ENCODE measurements at regions not wholly inside any gene's neighbourhood (a gene's known extent, or its start where the extent isn't known, plus 50 kb on each side); places are given as distances from the start of the nearest gene placed in this dataset.

DNA sequence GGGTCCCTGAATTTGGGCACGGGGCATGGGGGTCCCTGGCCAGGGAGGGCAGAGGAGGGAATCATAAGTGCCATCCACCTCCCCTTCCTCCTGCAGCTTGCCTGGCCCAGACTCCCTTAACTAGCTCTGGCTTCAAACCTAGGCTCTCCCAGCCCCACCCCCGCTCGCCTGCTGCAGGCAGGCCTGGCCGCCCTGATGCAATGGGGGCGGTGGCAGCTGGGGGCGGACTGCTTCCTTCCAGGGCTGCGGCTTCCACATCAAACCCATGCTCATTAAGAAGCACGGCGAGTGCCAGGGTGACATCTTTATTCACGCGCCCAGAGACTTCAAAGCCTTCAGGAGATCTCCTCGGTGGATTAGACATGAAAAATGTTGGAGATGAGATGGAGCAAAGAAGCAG, 123.1 kb downstream of the TPRA1 start:
- in situ Hi-C loops (cut with MboI; ENCODE audit: low pct_ligation_motif_present in 1 of 4, low pct_unique_long_range_greater_than_20kb in 1 of 4, low sequenced_read_pairs in 3 of 4), result loop anchor here in 3 of 4 donors (25.0 kb wide), 2 partner anchors 730 to 780 kb away; no protein-coding TSS in a partner anchor
- Histone ChIP-seq H3K36me3 (no peaks in the 10 kb centered on the region), H3K27me3 (no peaks in the 10 kb centered on the region), H3K9me3 (no peaks in the 10 kb centered on the region), H3K4me3 (no peak overlapping the region), H3K27ac (no peak overlapping the region), H3K4me1 (peaks cover 0 to 5% (median 0%) of the 10 kb centered on the region in 4 donors)
- TF ChIP-seq POLR2AphosphoS5 (IDR thresholded peaks at IDR 0.05) (no peak), POLR2A (IDR thresholded peaks at IDR 0.05) (no peak), EP300 (IDR thresholded peaks at IDR 0.05; ENCODE audit: low read depth) (no peak)
- TF ChIP-seq, protein P1, sequence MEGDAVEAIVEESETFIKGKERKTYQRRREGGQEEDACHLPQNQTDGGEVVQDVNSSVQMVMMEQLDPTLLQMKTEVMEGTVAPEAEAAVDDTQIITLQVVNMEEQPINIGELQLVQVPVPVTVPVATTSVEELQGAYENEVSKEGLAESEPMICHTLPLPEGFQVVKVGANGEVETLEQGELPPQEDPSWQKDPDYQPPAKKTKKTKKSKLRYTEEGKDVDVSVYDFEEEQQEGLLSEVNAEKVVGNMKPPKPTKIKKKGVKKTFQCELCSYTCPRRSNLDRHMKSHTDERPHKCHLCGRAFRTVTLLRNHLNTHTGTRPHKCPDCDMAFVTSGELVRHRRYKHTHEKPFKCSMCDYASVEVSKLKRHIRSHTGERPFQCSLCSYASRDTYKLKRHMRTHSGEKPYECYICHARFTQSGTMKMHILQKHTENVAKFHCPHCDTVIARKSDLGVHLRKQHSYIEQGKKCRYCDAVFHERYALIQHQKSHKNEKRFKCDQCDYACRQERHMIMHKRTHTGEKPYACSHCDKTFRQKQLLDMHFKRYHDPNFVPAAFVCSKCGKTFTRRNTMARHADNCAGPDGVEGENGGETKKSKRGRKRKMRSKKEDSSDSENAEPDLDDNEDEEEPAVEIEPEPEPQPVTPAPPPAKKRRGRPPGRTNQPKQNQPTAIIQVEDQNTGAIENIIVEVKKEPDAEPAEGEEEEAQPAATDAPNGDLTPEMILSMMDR (IDR thresholded peaks at IDR 0.05), result no peak
- intact Hi-C loops (cut with DNase I; ENCODE audit: low total_unique reads), result no loop called here
- DNase-seq, result no peak
- 40 to 68% methylated on average over 1 to 12 of the region's 12 CpGs for WGBS, 2 donors (ENCODE audit: low coverage in 1 of 2)

DNA sequence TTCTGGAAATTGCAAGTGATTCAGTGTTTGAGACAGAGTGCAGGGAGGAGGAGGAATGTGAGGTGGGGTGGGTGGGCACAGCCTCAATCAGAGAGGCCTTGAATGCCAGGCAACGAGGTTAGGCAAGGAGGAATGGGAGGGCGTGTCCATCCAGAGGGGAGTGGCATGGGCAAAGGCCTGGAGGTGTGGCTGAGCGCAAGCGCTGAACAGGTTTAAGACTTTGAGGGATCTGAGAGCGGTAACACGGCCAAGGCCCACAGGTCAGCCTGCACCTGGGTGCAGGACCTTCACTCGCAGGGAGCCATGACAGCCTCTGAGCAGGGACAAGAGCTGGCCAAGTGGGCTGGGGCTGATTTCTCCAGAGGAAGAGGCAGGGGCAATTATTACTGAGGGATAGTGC, 125.9 kb downstream of the TPRA1 start:
- WGBS, 2 donors (ENCODE audit: low coverage in 1 of 2), result 25 to 58% methylated on average over 2 to 7 of the region's 7 CpGs
- intact Hi-C loops (cut with DNase I; ENCODE audit: low total_unique reads) (no loop called here), in situ Hi-C loops (cut with MboI; ENCODE audit: low pct_ligation_motif_present in 1 of 4, low pct_unique_long_range_greater_than_20kb in 1 of 4, low sequenced_read_pairs in 3 of 4) (loop anchor here in 3 of 4 donors (25.0 kb wide), 2 partner anchors 727 to 777 kb away; no protein-coding TSS in a partner anchor)
- H3K9me3 ChIP-seq, result no peaks in the 10 kb centered on the region
- DNase-seq, result peak; percentile 38
- no peaks in the 10 kb centered on the region for H3K27me3 ChIP-seq
- TF ChIP-seq POLR2AphosphoS5 (IDR thresholded peaks at IDR 0.05), result no peak
- TF ChIP-seq, protein P1 (IDR thresholded peaks at IDR 0.05), result no peak
- TF ChIP-seq POLR2A (IDR thresholded peaks at IDR 0.05), result no peak
- no peak for TF ChIP-seq EP300 (IDR thresholded peaks at IDR 0.05; ENCODE audit: low read depth)
- H3K36me3 ChIP-seq, result no peaks in the 10 kb centered on the region
- no peak overlapping the region for H3K27ac ChIP-seq
- no peak overlapping the region for H3K4me3 ChIP-seq
- H3K4me1 ChIP-seq, result peaks cover 0 to 5% (median 0%) of the 10 kb centered on the region in 4 donors

DNA sequence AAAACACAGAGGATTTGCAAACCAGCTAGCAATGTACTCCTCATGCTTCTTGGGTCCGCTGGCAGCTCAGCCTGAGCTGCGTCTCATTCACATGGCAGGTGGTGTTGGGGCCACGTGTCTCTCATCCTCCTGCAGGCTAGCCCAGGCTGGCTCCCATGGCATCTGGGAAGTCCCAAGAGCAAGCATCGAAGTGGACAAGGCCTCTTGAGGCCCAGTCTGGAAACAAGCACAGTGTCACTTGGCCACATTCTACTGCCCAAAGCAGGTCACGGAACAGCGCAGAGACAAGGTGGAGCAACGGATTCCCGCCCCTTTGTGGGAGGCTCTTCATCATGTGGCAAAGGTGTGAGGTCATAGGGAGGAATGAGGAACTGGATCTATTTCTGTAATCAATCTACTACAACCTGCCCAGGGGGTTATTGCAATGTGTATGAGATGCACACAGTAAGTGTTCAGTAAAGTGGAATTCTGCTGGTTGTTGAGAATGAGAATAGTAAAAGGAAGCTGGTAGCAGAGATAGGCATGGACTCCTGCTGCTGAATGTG, 128.3 kb downstream of the TPRA1 start:
- no peak for DNase-seq
- intact Hi-C loops (cut with DNase I; ENCODE audit: low total_unique reads), result no loop called here
- 85% methylated on average over 8 of the region's 8 CpGs; no CpG with 5 or more reads in 1 of the 2 donors for WGBS, 2 donors (ENCODE audit: low coverage in 1 of 2)
- in situ Hi-C loops (cut with MboI; ENCODE audit: low pct_ligation_motif_present in 1 of 4, low pct_unique_long_range_greater_than_20kb in 1 of 4, low sequenced_read_pairs in 3 of 4), result loop anchor here in 3 of 4 donors (25.0 kb wide), 2 partner anchors 725 to 775 kb away; no protein-coding TSS in a partner anchor
- Histone ChIP-seq H3K27ac (no peak overlapping the region), H3K4me3 (no peak overlapping the region), H3K9me3 (no peaks in the 10 kb centered on the region), H3K27me3 (peaks cover 14% of the 10 kb centered on the region), H3K36me3 (no peaks in the 10 kb centered on the region), H3K4me1 (peaks cover 0 to 6% (median 2%) of the 10 kb centered on the region in 4 donors)
- no peak for TF ChIP-seq EP300 (IDR thresholded peaks at IDR 0.05; ENCODE audit: low read depth)

DNA sequence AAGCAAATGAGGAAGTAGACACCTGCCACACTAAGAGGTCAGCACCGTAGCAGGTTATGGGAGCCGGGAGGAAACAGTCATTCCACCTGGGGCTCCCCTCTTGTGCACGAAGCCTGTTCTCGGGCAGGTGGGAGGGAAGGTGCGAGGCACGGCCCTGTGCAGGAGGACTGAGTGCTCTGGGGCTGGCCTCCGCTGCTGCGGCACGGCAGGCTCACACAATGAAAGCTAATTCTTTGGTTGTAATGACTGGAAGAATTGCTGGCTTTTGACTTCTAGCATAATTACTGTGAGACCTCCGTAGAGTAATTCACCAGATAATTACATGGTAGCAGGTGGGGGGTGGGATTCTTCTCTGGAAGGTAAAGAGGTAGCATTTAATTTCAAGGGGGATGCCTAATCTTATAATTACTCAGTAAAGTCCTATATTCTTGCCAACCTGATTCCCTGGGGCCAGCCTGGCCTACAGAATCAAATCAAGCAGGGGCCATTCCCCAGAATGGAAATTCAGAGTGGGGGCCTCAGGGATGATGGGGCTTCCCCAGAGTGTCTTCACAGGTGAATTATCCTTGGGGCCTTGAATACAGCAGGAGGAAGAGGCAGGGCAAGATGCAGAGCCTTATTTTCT, 129.1 kb downstream of the TPRA1 start:
- DNase-seq, result no peak
- TF ChIP-seq, protein P1 (IDR thresholded peaks at IDR 0.05), result no peak
- TF ChIP-seq POLR2AphosphoS5 (IDR thresholded peaks at IDR 0.05) (no peak), POLR2A (IDR thresholded peaks at IDR 0.05) (no peak), EP300 (IDR thresholded peaks at IDR 0.05; ENCODE audit: low read depth) (no peak)
- Histone ChIP-seq H3K4me3 (no peak overlapping the region), H3K36me3 (no peaks in the 10 kb centered on the region), H3K4me1 (peaks cover 3 to 14% (median 9%) of the 10 kb centered on the region in 4 donors), H3K27me3 (peaks cover 22% of the 10 kb centered on the region), H3K9me3 (no peaks in the 10 kb centered on the region), H3K27ac (no peak overlapping the region)
- 50 to 76% methylated on average over 3 to 10 of the region's 10 CpGs for WGBS, 2 donors (ENCODE audit: low coverage in 1 of 2)
- intact Hi-C loops (cut with DNase I; ENCODE audit: low total_unique reads), result no loop called here
- in situ Hi-C loops (cut with MboI; ENCODE audit: low pct_ligation_motif_present in 1 of 4, low pct_unique_long_range_greater_than_20kb in 1 of 4, low sequenced_read_pairs in 3 of 4), result loop anchor here in 3 of 4 donors (25.0 kb wide), 2 partner anchors 724 to 774 kb away; no protein-coding TSS in a partner anchor
